NT2/D1 (cell line): ENCODE measurements at regions not wholly inside any gene's neighbourhood (a gene's known extent, or its start where the extent isn't known, plus 50 kb on each side); places are given as distances from the start of the nearest gene placed in this dataset.

Experiments used
- SUZ12 ChIP-seq: IDR thresholded peaks from 2 replicates; pipeline ENCODE4 v1.6.1; 2011; ENCODE audit not compliant: insufficient read length, insufficient read depth; ENCODE audit errors: extremely low read depth
- YY1 ChIP-seq: IDR thresholded peaks from 2 replicates; pipeline ENCODE4 v1.6.1; 2011; ENCODE audit not compliant: insufficient read length, insufficient read depth
- ZNF274 ChIP-seq: IDR thresholded peaks from 2 replicates; pipeline ENCODE4 v1.6.1; 2011; ENCODE audit warnings: mild to moderate bottlenecking, low read depth, low read length

- TF ChIP-seq YY1 (no peak), ZNF274 (no peak), SUZ12 (no peak)
Observed at GRCh38 chr14:32022938-32023466, 54.1 kb upstream of the ARHGAP5 start.
